HEK293T (cell line): ENCODE measurements at regions not wholly inside any gene's neighbourhood (a gene's known extent, or its start where the extent isn't known, plus 50 kb on each side); places are given as distances from the start of the nearest gene placed in this dataset.

Experiments
- BHLHE40 ChIP-seq: fragments of 450-650 bp; IDR thresholded peaks from 2 replicates; pipeline ENCODE4 v1.6.1; 2016; ENCODE audit warnings: mild to moderate bottlenecking, moderate library complexity, borderline replicate concordance
- FOXA1 ChIP-seq: fragments of 450-650 bp; IDR thresholded peaks from 2 replicates; pipeline ENCODE4 v1.6.1; 2016; ENCODE audit warnings: mild to moderate bottlenecking
- FOXK2 ChIP-seq: fragments of 450-650 bp; IDR thresholded peaks from 2 replicates; pipeline ENCODE4 v1.6.1; 2016; ENCODE audit warnings: mild to moderate bottlenecking
- FOXM1 ChIP-seq: fragments of 450-650 bp; IDR thresholded peaks from 2 replicates; pipeline ENCODE4 v1.6.1; 2017; ENCODE audit warnings: mild to moderate bottlenecking, borderline replicate concordance
- PKNOX1 ChIP-seq: fragments of 450-650 bp; IDR thresholded peaks from 2 replicates; pipeline ENCODE4 v1.6.1; 2016
- SP1 ChIP-seq: fragments of 450-650 bp; IDR thresholded peaks from 2 replicates; pipeline ENCODE4 v1.6.1; 2017
- TARDBP ChIP-seq: fragments of 450-650 bp; IDR thresholded peaks from 2 replicates; pipeline ENCODE4 v1.6.1; 2016
- ZNF384 ChIP-seq: fragments of 450-650 bp; IDR thresholded peaks from 2 replicates; pipeline ENCODE4 v1.6.1; 2016

DNA sequence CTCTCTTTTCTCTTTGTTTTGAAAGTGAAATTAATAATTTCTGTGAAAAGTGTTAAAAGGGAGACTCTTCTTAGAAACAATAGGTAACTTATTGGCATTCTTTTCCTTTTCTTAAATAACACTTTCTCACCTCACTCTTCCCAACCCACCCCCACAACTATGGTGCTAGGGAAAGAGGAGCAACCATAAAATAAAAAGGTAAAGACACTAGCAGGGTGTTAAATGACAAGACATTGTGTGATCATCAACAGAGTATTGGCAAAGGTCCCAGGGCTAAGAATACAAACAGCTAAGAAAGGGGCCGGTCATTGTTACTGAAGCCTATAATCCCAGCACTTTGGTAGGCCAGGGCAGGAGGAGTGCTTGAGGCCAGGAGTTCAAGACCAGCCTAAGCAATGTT, 183.7 kb downstream of the NEBL start:
- TF ChIP-seq BHLHE40, result no peak
- no peak for TF ChIP-seq TARDBP
- TF ChIP-seq ZNF384, result no peak
- no peak for TF ChIP-seq FOXK2
- no peak for TF ChIP-seq FOXA1
- TF ChIP-seq FOXM1, result no peak
- no peak for TF ChIP-seq SP1
- TF ChIP-seq PKNOX1, result no peak
